DOHH2 (cell line): ENCODE measurements at regions not wholly inside any gene's neighbourhood (a gene's known extent, or its start where the extent isn't known, plus 50 kb on each side); places are given as distances from the start of the nearest gene placed in this dataset.

Experiments
- H3F3A ChIP-seq: fragments of 200-600 bp; sonication (generic), shearing (Covaris generic); 2 replicates; pipeline ENCODE4 v1.6.0; 2016; ENCODE audit warnings: antibody characterized with exemption, mild to moderate bottlenecking; ENCODE audit not compliant: control insufficient read depth, insufficient read depth
- H3K27ac ChIP-seq: fragments of 200-600 bp; sonication (generic); 2 replicates; pipeline ENCODE4 v1.5.1; 2014; ENCODE audit warnings: low read depth, mild to moderate bottlenecking, low read length, moderate library complexity
- H3K27me3 ChIP-seq: fragments of 200-600 bp; sonication (generic); 2 replicates; pipeline ENCODE4 v1.6.1; 2014; ENCODE audit warnings: mild to moderate bottlenecking, low read length, mixed read lengths; ENCODE audit not compliant: control insufficient read depth
- H3K36me3 ChIP-seq: fragments of 200-600 bp; sonication (generic); 2 replicates; pipeline ENCODE4 v1.6.1; 2014; ENCODE audit warnings: mild to moderate bottlenecking, low read length, moderate library complexity, mixed read lengths; ENCODE audit not compliant: control insufficient read depth
- H3K4me1 ChIP-seq: fragments of 200-600 bp; sonication (generic); 2 replicates; pipeline ENCODE4 v1.6.1; 2014; ENCODE audit warnings: mild to moderate bottlenecking, low read length, mixed read lengths; ENCODE audit not compliant: control insufficient read depth
- H3K4me2 ChIP-seq: fragments of 200-600 bp; sonication (generic); 2 replicates; pipeline ENCODE4 v1.6.0; 2014; ENCODE audit warnings: mild to moderate bottlenecking, low read length, moderate library complexity
- H3K4me3 ChIP-seq: fragments of 200-600 bp; sonication (generic); 2 replicates; pipeline ENCODE4 v1.5.1; 2014; ENCODE audit warnings: mild to moderate bottlenecking, low read length, mixed read lengths
- H3K79me2 ChIP-seq: fragments of 200-600 bp; sonication (generic); 2 replicates; pipeline ENCODE4 v1.6.1; 2014; ENCODE audit warnings: mild to moderate bottlenecking, low read length, mixed read lengths; ENCODE audit not compliant: control insufficient read depth
- H3K9me2 ChIP-seq: fragments of 200-600 bp; sonication (generic); replicated peaks from 2 replicates; pipeline ENCODE4 v1.6.1; 2014; ENCODE audit warnings: mild to moderate bottlenecking, low read length, mixed read lengths; ENCODE audit not compliant: control insufficient read depth
- H3K9me3 ChIP-seq: fragments of 200-600 bp; sonication (generic); 2 replicates; pipeline ENCODE4 v1.6.1; 2014; ENCODE audit warnings: antibody characterized with exemption, low read length, mixed read lengths; ENCODE audit not compliant: control insufficient read depth, insufficient read depth
- H4K20me1 ChIP-seq: fragments of 200-600 bp; sonication (generic); 2 replicates; pipeline ENCODE4 v1.6.0; 2014; ENCODE audit warnings: low read depth, mild to moderate bottlenecking, antibody characterized with exemption, low read length, moderate library complexity; ENCODE audit not compliant: control insufficient read depth, insufficient read depth
- EZH2phosphoT487 ChIP-seq: fragments of 200-600 bp; sonication (generic); IDR thresholded peaks from 2 replicates; pipeline ENCODE4 v1.6.1; 2017; ENCODE audit warnings: borderline replicate concordance, mild to moderate bottlenecking, antibody characterized with exemption, low read length, moderate library complexity, mixed read lengths
- TF ChIP-seq, protein P1 (sequence below): fragments of 200-600 bp; sonication (generic); IDR thresholded peaks from one replicate; pipeline ENCODE4 v1.5.1; 2014; ENCODE audit warnings: antibody characterized with exemption, mild to moderate bottlenecking, low read depth, low read length; ENCODE audit not compliant: poor library complexity, severe bottlenecking

DNA sequence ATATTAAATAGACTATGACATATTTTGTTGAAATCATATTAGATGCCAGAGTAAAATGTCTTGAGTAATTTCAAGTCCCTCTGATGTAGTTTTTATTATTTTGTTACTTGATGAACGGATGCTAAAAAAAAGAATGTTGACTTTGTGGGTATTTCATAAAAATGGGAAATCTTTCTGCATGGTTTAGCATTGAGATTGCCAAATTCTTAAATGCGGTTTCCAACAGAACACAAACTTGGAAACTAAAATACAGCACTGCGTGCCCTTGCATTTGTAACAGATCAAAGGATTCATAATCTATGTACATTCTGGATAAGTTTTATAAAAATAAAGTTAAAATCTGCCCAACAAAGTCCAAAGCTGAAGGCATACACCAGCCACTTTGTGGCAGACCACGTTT, 425.5 kb upstream of the DAB2 start:
- Histone ChIP-seq H3K4me1 (no peaks in the 10 kb centered on the region), H3K36me3 (no peaks in the 10 kb centered on the region), H3K27ac (no peak overlapping the region), H3K4me3 (no peak overlapping the region), H3K9me3 (no peaks in the 10 kb centered on the region), H4K20me1 (no peaks in the 10 kb centered on the region), H3K27me3 (no peaks in the 10 kb centered on the region), H3K79me2 (no peaks in the 10 kb centered on the region), H3K9me2 (no peaks in the 10 kb centered on the region), H3K4me2 (no peak overlapping the region), H3F3A (no peaks in the 10 kb centered on the region)
- no peak for TF ChIP-seq EZH2phosphoT487
- TF ChIP-seq, protein P1, sequence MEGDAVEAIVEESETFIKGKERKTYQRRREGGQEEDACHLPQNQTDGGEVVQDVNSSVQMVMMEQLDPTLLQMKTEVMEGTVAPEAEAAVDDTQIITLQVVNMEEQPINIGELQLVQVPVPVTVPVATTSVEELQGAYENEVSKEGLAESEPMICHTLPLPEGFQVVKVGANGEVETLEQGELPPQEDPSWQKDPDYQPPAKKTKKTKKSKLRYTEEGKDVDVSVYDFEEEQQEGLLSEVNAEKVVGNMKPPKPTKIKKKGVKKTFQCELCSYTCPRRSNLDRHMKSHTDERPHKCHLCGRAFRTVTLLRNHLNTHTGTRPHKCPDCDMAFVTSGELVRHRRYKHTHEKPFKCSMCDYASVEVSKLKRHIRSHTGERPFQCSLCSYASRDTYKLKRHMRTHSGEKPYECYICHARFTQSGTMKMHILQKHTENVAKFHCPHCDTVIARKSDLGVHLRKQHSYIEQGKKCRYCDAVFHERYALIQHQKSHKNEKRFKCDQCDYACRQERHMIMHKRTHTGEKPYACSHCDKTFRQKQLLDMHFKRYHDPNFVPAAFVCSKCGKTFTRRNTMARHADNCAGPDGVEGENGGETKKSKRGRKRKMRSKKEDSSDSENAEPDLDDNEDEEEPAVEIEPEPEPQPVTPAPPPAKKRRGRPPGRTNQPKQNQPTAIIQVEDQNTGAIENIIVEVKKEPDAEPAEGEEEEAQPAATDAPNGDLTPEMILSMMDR = no peak

DNA sequence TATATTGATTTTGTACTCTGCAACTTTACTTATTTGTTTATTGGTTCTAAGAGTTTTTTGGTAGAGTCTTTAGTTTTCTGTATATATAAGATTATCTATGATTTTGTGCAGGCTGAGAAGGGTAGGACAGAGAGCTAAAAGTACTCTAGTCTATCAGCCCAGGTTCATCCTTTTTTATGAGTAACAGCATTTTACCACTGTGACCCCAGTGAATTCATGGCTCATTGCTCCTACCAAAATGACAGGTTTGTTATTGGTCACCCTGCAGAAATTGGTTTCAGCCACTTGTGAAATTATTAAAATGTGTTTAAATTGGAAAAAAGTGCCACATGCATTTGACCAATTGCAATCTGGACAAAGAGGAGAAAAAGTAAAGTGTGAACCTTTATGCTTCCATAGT, 421.4 kb upstream of the DAB2 start:
- TF ChIP-seq, protein P1 = no peak
- no peak for TF ChIP-seq EZH2phosphoT487
- Histone ChIP-seq H3K79me2 (no peaks in the 10 kb centered on the region), H3K4me1 (no peaks in the 10 kb centered on the region), H3F3A (no peaks in the 10 kb centered on the region), H3K36me3 (no peaks in the 10 kb centered on the region), H3K4me3 (no peak overlapping the region), H3K27me3 (no peaks in the 10 kb centered on the region), H3K4me2 (no peak overlapping the region), H3K9me3 (no peaks in the 10 kb centered on the region), H3K27ac (no peak overlapping the region), H3K9me2 (no peaks in the 10 kb centered on the region), H4K20me1 (no peaks in the 10 kb centered on the region)

DNA sequence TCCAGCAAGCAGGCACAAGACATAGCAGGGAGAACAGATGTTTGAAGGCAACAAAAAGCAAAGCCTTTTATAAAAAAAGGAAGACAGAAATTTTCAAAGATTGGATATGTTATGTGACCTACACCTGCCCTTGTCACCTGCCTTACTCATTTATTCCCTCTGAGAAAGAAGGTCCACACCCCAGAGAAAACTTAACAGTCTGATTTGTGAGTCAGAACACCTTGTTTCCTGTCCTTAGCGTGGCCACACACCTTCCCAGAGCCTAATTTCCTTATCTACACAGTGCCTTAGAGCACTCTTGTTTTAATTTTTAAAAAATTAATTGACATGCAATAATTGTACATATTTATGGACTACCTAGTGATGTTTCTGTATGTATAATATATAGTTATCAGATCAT, 419.0 kb upstream of the DAB2 start:
- Histone ChIP-seq H3K27ac (no peak overlapping the region), H3K9me2 (no peaks in the 10 kb centered on the region), H4K20me1 (no peaks in the 10 kb centered on the region)

More for the DNA sequence above, 419.0 kb upstream of the DAB2 start:
- no peaks in the 10 kb centered on the region for H3K9me3 ChIP-seq
- H3K4me2 ChIP-seq = no peak overlapping the region
- TF ChIP-seq, protein P1 = no peak
- H3K36me3 ChIP-seq = no peaks in the 10 kb centered on the region
- no peaks in the 10 kb centered on the region for H3K79me2 ChIP-seq
- no peak overlapping the region for H3K4me3 ChIP-seq
- H3F3A ChIP-seq = no peaks in the 10 kb centered on the region
- no peaks in the 10 kb centered on the region for H3K4me1 ChIP-seq
- no peaks in the 10 kb centered on the region for H3K27me3 ChIP-seq
